ENCODE measurements at regions not wholly inside any gene's neighbourhood (a gene's known extent, or its start where the extent isn't known, plus 50 kb on each side); places are given as distances from the start of the nearest gene placed in this dataset.

DNA sequence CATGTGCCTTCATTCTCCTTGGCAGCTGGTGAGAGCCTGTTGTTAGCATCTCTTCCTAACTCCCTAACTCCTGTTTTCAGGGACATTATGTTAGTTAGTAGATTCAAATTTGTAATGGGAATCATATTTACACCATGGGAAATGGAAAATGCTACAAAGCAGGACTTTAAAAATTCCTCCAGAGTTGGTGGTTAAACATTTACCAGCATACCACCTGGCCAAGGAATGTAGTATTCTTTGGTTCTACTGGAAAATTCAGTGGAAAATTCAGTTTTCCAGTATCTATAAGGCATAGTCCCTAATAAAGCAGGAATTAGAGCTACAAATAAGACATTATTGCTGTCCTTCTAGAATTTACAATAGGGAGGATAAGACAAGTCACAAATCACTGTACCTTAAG lies 291.7 kb downstream of the GPD2 start:
- TF ChIP-seq, protein P1, sequence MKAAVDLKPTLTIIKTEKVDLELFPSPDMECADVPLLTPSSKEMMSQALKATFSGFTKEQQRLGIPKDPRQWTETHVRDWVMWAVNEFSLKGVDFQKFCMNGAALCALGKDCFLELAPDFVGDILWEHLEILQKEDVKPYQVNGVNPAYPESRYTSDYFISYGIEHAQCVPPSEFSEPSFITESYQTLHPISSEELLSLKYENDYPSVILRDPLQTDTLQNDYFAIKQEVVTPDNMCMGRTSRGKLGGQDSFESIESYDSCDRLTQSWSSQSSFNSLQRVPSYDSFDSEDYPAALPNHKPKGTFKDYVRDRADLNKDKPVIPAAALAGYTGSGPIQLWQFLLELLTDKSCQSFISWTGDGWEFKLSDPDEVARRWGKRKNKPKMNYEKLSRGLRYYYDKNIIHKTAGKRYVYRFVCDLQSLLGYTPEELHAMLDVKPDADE (IDR thresholded peaks at IDR 0.05): no peak
- TF ChIP-seq CTCF (conservative IDR thresholded peaks at IDR 0.05; ENCODE audit: low read depth in 2 of 2) (no peak), POLR2AphosphoS5 (IDR thresholded peaks at IDR 0.05; ENCODE audit: low read depth) (no peak), CREB1 (CRISPR knock-in tag; IDR thresholded peaks at IDR 0.05; ENCODE audit: low read depth) (no peak), EZH2 (IDR thresholded peaks at IDR 0.05; ENCODE audit: low read depth, unreplicated experiment) (no peak), EZH2phosphoT487 (IDR thresholded peaks at IDR 0.05; ENCODE audit: unreplicated experiment) (no peak), JUNB (IDR thresholded peaks at IDR 0.05; ENCODE audit: unreplicated experiment) (no peak), ZNF331 (CRISPR knock-in tag; IDR thresholded peaks at IDR 0.05; ENCODE audit: low read depth) (no peak), NANOG (IDR thresholded peaks at IDR 0.05; ENCODE audit: borderline replicate concordance) (no peak), ZNF114 (CRISPR knock-in tag; IDR thresholded peaks at IDR 0.05) (no peak), STAT1 (IDR thresholded peaks at IDR 0.05; ENCODE audit: unreplicated experiment) (no peak)
- TF ChIP-seq, protein P2, sequence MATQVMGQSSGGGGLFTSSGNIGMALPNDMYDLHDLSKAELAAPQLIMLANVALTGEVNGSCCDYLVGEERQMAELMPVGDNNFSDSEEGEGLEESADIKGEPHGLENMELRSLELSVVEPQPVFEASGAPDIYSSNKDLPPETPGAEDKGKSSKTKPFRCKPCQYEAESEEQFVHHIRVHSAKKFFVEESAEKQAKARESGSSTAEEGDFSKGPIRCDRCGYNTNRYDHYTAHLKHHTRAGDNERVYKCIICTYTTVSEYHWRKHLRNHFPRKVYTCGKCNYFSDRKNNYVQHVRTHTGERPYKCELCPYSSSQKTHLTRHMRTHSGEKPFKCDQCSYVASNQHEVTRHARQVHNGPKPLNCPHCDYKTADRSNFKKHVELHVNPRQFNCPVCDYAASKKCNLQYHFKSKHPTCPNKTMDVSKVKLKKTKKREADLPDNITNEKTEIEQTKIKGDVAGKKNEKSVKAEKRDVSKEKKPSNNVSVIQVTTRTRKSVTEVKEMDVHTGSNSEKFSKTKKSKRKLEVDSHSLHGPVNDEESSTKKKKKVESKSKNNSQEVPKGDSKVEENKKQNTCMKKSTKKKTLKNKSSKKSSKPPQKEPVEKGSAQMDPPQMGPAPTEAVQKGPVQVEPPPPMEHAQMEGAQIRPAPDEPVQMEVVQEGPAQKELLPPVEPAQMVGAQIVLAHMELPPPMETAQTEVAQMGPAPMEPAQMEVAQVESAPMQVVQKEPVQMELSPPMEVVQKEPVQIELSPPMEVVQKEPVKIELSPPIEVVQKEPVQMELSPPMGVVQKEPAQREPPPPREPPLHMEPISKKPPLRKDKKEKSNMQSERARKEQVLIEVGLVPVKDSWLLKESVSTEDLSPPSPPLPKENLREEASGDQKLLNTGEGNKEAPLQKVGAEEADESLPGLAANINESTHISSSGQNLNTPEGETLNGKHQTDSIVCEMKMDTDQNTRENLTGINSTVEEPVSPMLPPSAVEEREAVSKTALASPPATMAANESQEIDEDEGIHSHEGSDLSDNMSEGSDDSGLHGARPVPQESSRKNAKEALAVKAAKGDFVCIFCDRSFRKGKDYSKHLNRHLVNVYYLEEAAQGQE (IDR thresholded peaks at IDR 0.05; ENCODE audit: unreplicated experiment): no peak
- TF ChIP-seq, protein P3, sequence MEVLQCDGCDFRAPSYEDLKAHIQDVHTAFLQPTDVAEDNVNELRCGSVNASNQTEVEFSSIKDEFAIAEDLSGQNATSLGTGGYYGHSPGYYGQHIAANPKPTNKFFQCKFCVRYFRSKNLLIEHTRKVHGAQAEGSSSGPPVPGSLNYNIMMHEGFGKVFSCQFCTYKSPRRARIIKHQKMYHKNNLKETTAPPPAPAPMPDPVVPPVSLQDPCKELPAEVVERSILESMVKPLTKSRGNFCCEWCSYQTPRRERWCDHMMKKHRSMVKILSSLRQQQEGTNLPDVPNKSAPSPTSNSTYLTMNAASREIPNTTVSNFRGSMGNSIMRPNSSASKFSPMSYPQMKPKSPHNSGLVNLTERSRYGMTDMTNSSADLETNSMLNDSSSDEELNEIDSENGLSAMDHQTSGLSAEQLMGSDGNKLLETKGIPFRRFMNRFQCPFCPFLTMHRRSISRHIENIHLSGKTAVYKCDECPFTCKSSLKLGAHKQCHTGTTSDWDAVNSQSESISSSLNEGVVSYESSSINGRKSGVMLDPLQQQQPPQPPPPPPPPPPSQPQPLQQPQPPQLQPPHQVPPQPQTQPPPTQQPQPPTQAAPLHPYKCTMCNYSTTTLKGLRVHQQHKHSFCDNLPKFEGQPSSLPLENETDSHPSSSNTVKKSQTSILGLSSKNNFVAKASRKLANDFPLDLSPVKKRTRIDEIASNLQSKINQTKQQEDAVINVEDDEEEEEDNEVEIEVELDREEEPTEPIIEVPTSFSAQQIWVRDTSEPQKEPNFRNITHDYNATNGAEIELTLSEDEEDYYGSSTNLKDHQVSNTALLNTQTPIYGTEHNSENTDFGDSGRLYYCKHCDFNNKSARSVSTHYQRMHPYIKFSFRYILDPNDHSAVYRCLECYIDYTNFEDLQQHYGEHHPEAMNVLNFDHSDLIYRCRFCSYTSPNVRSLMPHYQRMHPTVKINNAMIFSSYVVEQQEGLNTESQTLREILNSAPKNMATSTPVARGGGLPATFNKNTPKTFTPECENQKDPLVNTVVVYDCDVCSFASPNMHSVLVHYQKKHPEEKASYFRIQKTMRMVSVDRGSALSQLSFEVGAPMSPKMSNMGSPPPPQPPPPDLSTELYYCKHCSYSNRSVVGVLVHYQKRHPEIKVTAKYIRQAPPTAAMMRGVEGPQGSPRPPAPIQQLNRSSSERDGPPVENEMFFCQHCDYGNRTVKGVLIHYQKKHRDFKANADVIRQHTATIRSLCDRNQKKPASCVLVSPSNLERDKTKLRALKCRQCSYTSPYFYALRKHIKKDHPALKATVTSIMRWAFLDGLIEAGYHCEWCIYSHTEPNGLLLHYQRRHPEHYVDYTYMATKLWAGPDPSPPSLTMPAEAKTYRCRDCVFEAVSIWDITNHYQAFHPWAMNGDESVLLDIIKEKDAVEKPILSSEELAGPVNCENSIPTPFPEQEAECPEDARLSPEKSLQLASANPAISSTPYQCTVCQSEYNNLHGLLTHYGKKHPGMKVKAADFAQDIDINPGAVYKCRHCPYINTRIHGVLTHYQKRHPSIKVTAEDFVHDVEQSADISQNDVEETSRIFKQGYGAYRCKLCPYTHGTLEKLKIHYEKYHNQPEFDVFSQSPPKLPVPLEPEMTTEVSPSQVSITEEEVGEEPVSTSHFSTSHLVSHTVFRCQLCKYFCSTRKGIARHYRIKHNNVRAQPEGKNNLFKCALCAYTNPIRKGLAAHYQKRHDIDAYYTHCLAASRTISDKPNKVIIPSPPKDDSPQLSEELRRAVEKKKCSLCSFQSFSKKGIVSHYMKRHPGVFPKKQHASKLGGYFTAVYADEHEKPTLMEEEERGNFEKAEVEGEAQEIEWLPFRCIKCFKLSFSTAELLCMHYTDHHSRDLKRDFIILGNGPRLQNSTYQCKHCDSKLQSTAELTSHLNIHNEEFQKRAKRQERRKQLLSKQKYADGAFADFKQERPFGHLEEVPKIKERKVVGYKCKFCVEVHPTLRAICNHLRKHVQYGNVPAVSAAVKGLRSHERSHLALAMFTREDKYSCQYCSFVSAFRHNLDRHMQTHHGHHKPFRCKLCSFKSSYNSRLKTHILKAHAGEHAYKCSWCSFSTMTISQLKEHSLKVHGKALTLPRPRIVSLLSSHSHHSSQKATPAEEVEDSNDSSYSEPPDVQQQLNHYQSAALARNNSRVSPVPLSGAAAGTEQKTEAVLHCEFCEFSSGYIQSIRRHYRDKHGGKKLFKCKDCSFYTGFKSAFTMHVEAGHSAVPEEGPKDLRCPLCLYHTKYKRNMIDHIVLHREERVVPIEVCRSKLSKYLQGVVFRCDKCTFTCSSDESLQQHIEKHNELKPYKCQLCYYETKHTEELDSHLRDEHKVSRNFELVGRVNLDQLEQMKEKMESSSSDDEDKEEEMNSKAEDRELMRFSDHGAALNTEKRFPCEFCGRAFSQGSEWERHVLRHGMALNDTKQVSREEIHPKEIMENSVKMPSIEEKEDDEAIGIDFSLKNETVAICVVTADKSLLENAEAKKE (CRISPR knock-in tag; IDR thresholded peaks at IDR 0.05): no peak
